CD4-positive, alpha-beta T cell (primary cell): ENCODE measurements at regions not wholly inside any gene's neighbourhood (a gene's known extent, or its start where the extent isn't known, plus 50 kb on each side); places are given as distances from the start of the nearest gene placed in this dataset.

Experiments used
- ATAC-seq: fragments of 200-7000 bp; cut with Tn5 transposase; one replicate; pipeline ENCODE4 v1.10.0; 2022; ENCODE audit warnings: mild to moderate bottlenecking; ENCODE audit not compliant: poor library complexity
- CTCF ChIA-PET: fragments of 350-600 bp; sonication (Branson Sonifier 250); formaldehyde crosslinking; loops from one replicate; lab custom pipeline; 2021; ENCODE audit warnings: antibody characterized with exemption, inconsistent platforms; lab: Charles Lee
- POLR2A ChIA-PET: fragments of 350-600 bp; sonication (Branson Sonifier 250); formaldehyde crosslinking; loops from one replicate; lab custom pipeline; 2021; ENCODE audit warnings: antibody characterized with exemption, inconsistent platforms; lab: Charles Lee
- DNase-seq, 14 experiments: peaks; one replicate each; pipeline ENCODE4 v3.0.0-alpha.2; 2013 to 2020; ENCODE audit warnings: mixed read lengths in 2 of 14
- H3K27ac ChIP-seq, 2 donors: one replicate each; pipeline versions ENCODE4 v1.5.1 to v1.7.0; 2013; ENCODE audit warnings: low read length in 2 of 2, low read depth in 1 of 2, mild to moderate bottlenecking in 1 of 2
- H3K27me3 ChIP-seq, 2 experiments: 1 replicate in 1 of 2; 2 replicates in 1 of 2; pipeline versions ENCODE4 v1.6.1 to v1.7.0; 2013; ENCODE audit warnings: low read length in 2 of 2, control low read depth in 1 of 2, mild to moderate bottlenecking in 1 of 2, moderate library complexity in 1 of 2; ENCODE audit not compliant: insufficient read depth in 2 of 2, control insufficient read depth in 1 of 2
- H3K36me3 ChIP-seq: one replicate; pipeline ENCODE4 v1.6.1; 2013; ENCODE audit warnings: low read length, control low read depth; ENCODE audit not compliant: insufficient read depth
- H3K4me1 ChIP-seq: one replicate; pipeline ENCODE4 v1.6.1; 2013; ENCODE audit warnings: low read length, control low read depth; ENCODE audit not compliant: insufficient read depth
- H3K4me3 ChIP-seq: one replicate; pipeline ENCODE4 v1.5.1; 2013; ENCODE audit warnings: mild to moderate bottlenecking, low read length, moderate library complexity
- H3K9me3 ChIP-seq, 2 experiments: 1 replicate in 1 of 2; 2 replicates in 1 of 2; pipeline versions ENCODE4 v1.6.1 to v1.7.0; 2013; ENCODE audit warnings: low read length in 2 of 2, mild to moderate bottlenecking in 2 of 2, control low read depth in 1 of 2, moderate library complexity in 1 of 2; ENCODE audit not compliant: control insufficient read depth in 1 of 2, insufficient read depth in 1 of 2
- H3K27ac Mint-ChIP-seq: one replicate; pipeline ENCODE4 v1.8.0; 2020; ENCODE audit warnings: mixed read lengths
- H3K27me3 Mint-ChIP-seq: one replicate; pipeline ENCODE4 v1.8.0; 2021; ENCODE audit warnings: mixed read lengths
- H3K36me3 Mint-ChIP-seq: one replicate; pipeline ENCODE4 v1.8.0; 2021; ENCODE audit warnings: low read depth, mixed read lengths
- H3K4me1 Mint-ChIP-seq: one replicate; pipeline ENCODE4 v1.8.0; 2021; ENCODE audit warnings: low read depth, mixed read lengths
- H3K4me3 Mint-ChIP-seq: one replicate; pipeline ENCODE4 v1.8.0; 2020; ENCODE audit warnings: mild to moderate bottlenecking, mixed read lengths
- H3K9me3 Mint-ChIP-seq: one replicate; pipeline ENCODE4 v1.8.0; 2020; ENCODE audit warnings: mixed read lengths
- intact Hi-C, 2 experiments: fragments of 100-400 bp; cut with DNase I in 1 of 2; cut with micrococcal nuclease in 1 of 2; formaldehyde crosslinking; loops; one replicate each; pipeline versions ENCODE4 v1.15.1 to v1.9.0; 2023 to 2025; cut with DNase I, micrococcal nuclease
- TF ChIP-seq, protein P1 (sequence below): fragments of 200-600 bp; IDR thresholded peaks from one replicate; pipeline ENCODE4 v1.8.0; 2022; ENCODE audit warnings: antibody characterized with exemption, mild to moderate bottlenecking

DNA sequence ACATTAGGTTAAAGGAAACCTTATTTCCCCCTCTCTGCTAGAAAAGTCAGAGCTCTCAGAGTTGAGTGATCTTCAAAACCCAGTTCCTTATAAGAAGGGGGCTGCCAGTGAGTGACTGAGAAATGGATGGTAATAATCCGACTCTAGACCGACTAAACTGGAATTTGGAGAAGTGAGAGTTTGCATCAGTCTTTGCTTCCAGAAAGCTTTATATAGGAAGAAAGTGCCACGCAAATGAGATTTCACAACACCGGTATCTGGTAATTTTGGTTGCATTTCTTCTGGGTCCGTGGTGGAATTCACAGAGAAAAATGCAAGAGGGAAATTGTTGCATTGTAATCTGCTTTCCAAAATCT, 271.4 kb downstream of the MAF start:
- TF ChIP-seq, protein P1, sequence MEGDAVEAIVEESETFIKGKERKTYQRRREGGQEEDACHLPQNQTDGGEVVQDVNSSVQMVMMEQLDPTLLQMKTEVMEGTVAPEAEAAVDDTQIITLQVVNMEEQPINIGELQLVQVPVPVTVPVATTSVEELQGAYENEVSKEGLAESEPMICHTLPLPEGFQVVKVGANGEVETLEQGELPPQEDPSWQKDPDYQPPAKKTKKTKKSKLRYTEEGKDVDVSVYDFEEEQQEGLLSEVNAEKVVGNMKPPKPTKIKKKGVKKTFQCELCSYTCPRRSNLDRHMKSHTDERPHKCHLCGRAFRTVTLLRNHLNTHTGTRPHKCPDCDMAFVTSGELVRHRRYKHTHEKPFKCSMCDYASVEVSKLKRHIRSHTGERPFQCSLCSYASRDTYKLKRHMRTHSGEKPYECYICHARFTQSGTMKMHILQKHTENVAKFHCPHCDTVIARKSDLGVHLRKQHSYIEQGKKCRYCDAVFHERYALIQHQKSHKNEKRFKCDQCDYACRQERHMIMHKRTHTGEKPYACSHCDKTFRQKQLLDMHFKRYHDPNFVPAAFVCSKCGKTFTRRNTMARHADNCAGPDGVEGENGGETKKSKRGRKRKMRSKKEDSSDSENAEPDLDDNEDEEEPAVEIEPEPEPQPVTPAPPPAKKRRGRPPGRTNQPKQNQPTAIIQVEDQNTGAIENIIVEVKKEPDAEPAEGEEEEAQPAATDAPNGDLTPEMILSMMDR, result no peak

DNA sequence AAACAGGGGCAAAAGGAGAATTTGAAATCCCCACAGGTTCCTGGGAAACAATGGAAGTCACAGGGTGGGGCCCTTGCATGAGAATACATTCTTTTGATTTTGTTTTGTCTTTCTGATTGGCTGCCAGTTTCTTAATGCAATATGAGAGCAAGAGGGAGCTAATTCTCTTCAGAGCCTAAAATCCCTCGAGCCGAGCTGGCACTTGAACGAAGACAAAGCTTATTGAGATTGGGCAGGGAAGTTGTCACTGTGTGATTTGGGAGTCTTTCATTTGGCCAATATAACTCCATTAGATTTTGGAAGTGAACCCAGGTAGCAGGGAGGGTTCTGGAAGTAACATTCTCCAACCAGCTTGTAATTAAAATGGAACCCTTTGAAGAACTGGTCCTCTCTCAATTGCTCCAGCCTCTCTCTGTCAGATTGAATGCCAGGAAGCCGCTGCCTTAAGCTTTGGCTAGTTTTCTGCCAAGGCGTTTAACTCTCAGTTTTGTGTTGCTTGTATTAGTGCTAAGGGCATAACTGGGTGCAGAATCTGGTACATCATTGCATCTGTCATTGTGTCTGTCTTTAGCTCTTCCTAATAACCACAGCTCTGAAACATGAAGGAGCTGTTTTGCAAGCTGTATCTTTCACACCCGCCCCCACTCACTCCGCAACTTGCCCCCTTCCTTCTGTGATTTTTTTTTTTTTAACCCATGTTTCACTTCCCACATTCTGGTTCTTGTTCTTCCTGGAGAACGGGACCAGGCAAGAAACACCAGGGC, 272.0 kb downstream of the MAF start:
- H3K4me1 Mint-ChIP-seq, result peaks cover 9% of the 10 kb centered on the region
- CTCF ChIA-PET, result interaction anchor here (1.2 kb wide), 1 partner anchor 34 kb away, joined by 3 read pairs; no protein-coding TSS in a partner anchor

More for the DNA sequence above, 271.4 kb downstream of the MAF start:
- Mint-ChIP-seq H3K9me3 (no peaks in the 10 kb centered on the region), H3K27ac (no peak overlapping the region), H3K4me1 (peaks cover 9% of the 10 kb centered on the region), H3K27me3 (no peaks in the 10 kb centered on the region), H3K4me3 (no peak overlapping the region), H3K36me3 (no peaks in the 10 kb centered on the region)
- Histone ChIP-seq H3K36me3 (no peaks in the 10 kb centered on the region), H3K9me3 (no peaks in the 10 kb centered on the region), H3K4me3 (no peak overlapping the region), H3K27ac (no peak overlapping the region), H3K27me3 (no peaks in the 10 kb centered on the region), H3K4me1 (peaks cover 5% of the 10 kb centered on the region)
- POLR2A ChIA-PET, result no interaction called here
- CTCF ChIA-PET, result interaction anchor here (1.2 kb wide), 1 partner anchor 34 kb away, joined by 3 read pairs; no protein-coding TSS in a partner anchor
- intact Hi-C loops, result no loop called here
- no peak for ATAC-seq
- DNase-seq, result peak in 2 of 14 experiments; percentile 44 to 46

DNA sequence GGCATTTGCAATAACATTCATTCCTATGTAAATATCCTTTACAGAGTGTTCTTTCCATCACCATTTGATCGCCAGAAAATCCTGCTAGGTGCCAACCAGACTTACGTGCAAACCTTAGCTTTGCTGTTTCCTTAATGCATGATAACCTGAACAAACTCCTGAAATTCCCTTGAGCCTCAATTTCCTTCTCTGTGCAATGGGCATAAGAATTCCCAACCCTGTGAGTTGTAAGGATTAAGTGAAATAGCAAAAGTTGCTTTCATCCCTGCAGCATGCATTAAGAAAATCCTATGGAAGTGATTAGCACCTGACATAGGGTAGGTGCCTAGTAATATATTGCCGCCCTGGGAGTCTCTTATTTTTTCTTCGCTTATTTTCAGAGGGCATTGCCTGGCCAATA, 272.7 kb downstream of the MAF start:
- Histone ChIP-seq H3K27me3 (no peaks in the 10 kb centered on the region), H3K9me3 (no peaks in the 10 kb centered on the region), H3K4me1 (peaks cover 5% of the 10 kb centered on the region), H3K27ac (no peak overlapping the region), H3K4me3 (no peak overlapping the region), H3K36me3 (no peaks in the 10 kb centered on the region)
- POLR2A ChIA-PET, result no interaction called here
- DNase-seq, result no peak
- H3K27me3 Mint-ChIP-seq, result peaks cover 5% of the 10 kb centered on the region
- no peak overlapping the region for H3K4me3 Mint-ChIP-seq
- CTCF ChIA-PET, result no interaction called here
- no peak for ATAC-seq
- peaks cover 9% of the 10 kb centered on the region for H3K4me1 Mint-ChIP-seq
- H3K36me3 Mint-ChIP-seq, result no peaks in the 10 kb centered on the region
- H3K27ac Mint-ChIP-seq, result no peak overlapping the region
- intact Hi-C loops, result no loop called here
- H3K9me3 Mint-ChIP-seq, result no peaks in the 10 kb centered on the region
- TF ChIP-seq, protein P1, result no peak

More for the DNA sequence above, 272.0 kb downstream of the MAF start:
- Histone ChIP-seq H3K27me3 (no peaks in the 10 kb centered on the region), H3K36me3 (no peaks in the 10 kb centered on the region), H3K4me1 (peaks cover 5% of the 10 kb centered on the region), H3K9me3 (no peaks in the 10 kb centered on the region), H3K27ac (no peak overlapping the region), H3K4me3 (no peak overlapping the region)
- no peak for DNase-seq
- Mint-ChIP-seq H3K4me3 (no peak overlapping the region), H3K27me3 (peaks cover 4% of the 10 kb centered on the region), H3K36me3 (no peaks in the 10 kb centered on the region), H3K27ac (no peak overlapping the region), H3K9me3 (no peaks in the 10 kb centered on the region)
- intact Hi-C loops, result no loop called here
- TF ChIP-seq, protein P1, result no peak
- ATAC-seq, result no peak
- POLR2A ChIA-PET, result no interaction called here
